Activated B cell treated with CpG ODN at 0.5 μM for 24 hours (primary cell): ENCODE measurements at regions not wholly inside any gene's neighbourhood (a gene's known extent, or its start where the extent isn't known, plus 50 kb on each side); places are given as distances from the start of the nearest gene placed in this dataset.

Experiments used
- ATAC-seq: fragments of 200-7000 bp; cut with Tn5 transposase; one replicate; pipeline ENCODE4 v1.10.0; 2021; ENCODE audit warnings: low read depth, mild to moderate bottlenecking, moderate library complexity
- CTCF ChIA-PET: fragments of 350-600 bp; sonication (Branson Sonifier 250); formaldehyde crosslinking; loops from one replicate; lab custom pipeline; 2021; ENCODE audit warnings: antibody characterized with exemption; lab: Charles Lee
- POLR2A ChIA-PET: fragments of 350-600 bp; sonication (Branson Sonifier 250); formaldehyde crosslinking; loops from one replicate; lab custom pipeline; 2021; ENCODE audit warnings: antibody characterized with exemption; lab: Charles Lee
- DNase-seq: peaks from one replicate; pipeline ENCODE4 v3.0.0; 2022
- H3K27ac Mint-ChIP-seq: one replicate; pipeline ENCODE4 v1.8.0; 2020; ENCODE audit warnings: mixed read lengths
- H3K27me3 Mint-ChIP-seq: one replicate; pipeline ENCODE4 v1.8.0; 2021; ENCODE audit warnings: mixed read lengths
- H3K36me3 Mint-ChIP-seq: one replicate; pipeline ENCODE4 v1.8.0; 2021; ENCODE audit warnings: low read depth, mixed read lengths
- H3K4me1 Mint-ChIP-seq: one replicate; pipeline ENCODE4 v1.8.0; 2021; ENCODE audit warnings: mixed read lengths
- H3K4me3 Mint-ChIP-seq: one replicate; pipeline ENCODE4 v1.8.0; 2020; ENCODE audit warnings: mild to moderate bottlenecking, mixed read lengths
- H3K9me3 Mint-ChIP-seq: one replicate; pipeline ENCODE4 v1.8.0; 2020; ENCODE audit warnings: mixed read lengths
- intact Hi-C: fragments of 100-400 bp; cut with micrococcal nuclease; formaldehyde crosslinking; loops from one replicate; pipeline ENCODE4 v1.15.1; 2024
- TF ChIP-seq, protein P1 (sequence below): fragments of 200-600 bp; IDR thresholded peaks from one replicate; pipeline ENCODE4 v1.8.0; 2022; ENCODE audit warnings: antibody characterized with exemption, mild to moderate bottlenecking

DNA sequence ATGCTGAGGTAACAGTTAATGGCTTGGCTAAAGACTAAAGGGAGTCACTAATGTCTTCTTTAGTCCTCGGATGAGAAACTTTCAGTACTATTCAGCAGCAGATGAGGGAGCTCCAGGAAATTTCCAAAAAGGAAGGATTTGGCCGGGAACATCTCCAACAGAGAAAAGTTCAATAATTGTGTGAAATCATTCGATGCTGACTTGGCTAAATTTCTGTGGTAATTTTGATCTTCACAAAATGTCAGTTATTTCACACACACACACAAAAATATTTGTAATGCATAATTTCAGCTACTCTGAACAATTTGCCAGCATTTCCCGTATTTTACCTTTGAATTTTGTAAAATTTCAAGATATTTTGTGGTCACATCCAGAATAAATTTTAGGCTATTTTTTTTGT, 462.8 kb upstream of the MDFIC2 start:
- peaks cover 9% of the 10 kb centered on the region for H3K27me3 Mint-ChIP-seq
- peaks cover 3% of the 10 kb centered on the region for H3K4me1 Mint-ChIP-seq
- TF ChIP-seq, protein P1, sequence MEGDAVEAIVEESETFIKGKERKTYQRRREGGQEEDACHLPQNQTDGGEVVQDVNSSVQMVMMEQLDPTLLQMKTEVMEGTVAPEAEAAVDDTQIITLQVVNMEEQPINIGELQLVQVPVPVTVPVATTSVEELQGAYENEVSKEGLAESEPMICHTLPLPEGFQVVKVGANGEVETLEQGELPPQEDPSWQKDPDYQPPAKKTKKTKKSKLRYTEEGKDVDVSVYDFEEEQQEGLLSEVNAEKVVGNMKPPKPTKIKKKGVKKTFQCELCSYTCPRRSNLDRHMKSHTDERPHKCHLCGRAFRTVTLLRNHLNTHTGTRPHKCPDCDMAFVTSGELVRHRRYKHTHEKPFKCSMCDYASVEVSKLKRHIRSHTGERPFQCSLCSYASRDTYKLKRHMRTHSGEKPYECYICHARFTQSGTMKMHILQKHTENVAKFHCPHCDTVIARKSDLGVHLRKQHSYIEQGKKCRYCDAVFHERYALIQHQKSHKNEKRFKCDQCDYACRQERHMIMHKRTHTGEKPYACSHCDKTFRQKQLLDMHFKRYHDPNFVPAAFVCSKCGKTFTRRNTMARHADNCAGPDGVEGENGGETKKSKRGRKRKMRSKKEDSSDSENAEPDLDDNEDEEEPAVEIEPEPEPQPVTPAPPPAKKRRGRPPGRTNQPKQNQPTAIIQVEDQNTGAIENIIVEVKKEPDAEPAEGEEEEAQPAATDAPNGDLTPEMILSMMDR = no peak
- no peaks in the 10 kb centered on the region for H3K36me3 Mint-ChIP-seq
- CTCF ChIA-PET = no interaction called here
- ATAC-seq = no peak
- peaks cover 4% of the 10 kb centered on the region for H3K9me3 Mint-ChIP-seq
- no peak for DNase-seq
- no peak overlapping the region for H3K4me3 Mint-ChIP-seq
- no peak overlapping the region for H3K27ac Mint-ChIP-seq
- POLR2A ChIA-PET = no interaction called here
- intact Hi-C loops = loop anchor here (10.0 kb wide), 1 partner anchor 810 kb away; the partner anchor contains the start of gene FOXP1

GRCh38 chr3:70774641-70775040, 462.2 kb upstream of the MDFIC2 start:
- ATAC-seq = no peak
- H3K27me3 Mint-ChIP-seq = peaks cover 12% of the 10 kb centered on the region
- no peak overlapping the region for H3K4me3 Mint-ChIP-seq
- DNase-seq = no peak
- intact Hi-C loops = loop anchor here (10.0 kb wide), 1 partner anchor 810 kb away; the partner anchor contains the start of gene FOXP1
- POLR2A ChIA-PET = no interaction called here
- H3K9me3 Mint-ChIP-seq = peaks cover 4% of the 10 kb centered on the region
- TF ChIP-seq, protein P1 = no peak
- CTCF ChIA-PET = no interaction called here
- H3K27ac Mint-ChIP-seq = no peak overlapping the region
- H3K4me1 Mint-ChIP-seq = peaks cover 3% of the 10 kb centered on the region
- H3K36me3 Mint-ChIP-seq = no peaks in the 10 kb centered on the region

GRCh38 chr3:70771426-70772147, 459.1 kb upstream of the MDFIC2 start:
- H3K4me3 Mint-ChIP-seq = no peak overlapping the region
- no peak overlapping the region for H3K27ac Mint-ChIP-seq
- TF ChIP-seq, protein P1 = no peak
- CTCF ChIA-PET = no interaction called here
- DNase-seq (no peak), ATAC-seq (peak; percentile 14)
- no peaks in the 10 kb centered on the region for H3K9me3 Mint-ChIP-seq
- intact Hi-C loops = loop anchor here (10.0 kb wide), 1 partner anchor 813 kb away; the partner anchor contains the start of gene FOXP1
- peaks cover 12% of the 10 kb centered on the region for H3K27me3 Mint-ChIP-seq
- POLR2A ChIA-PET = interaction anchor here (0.6 kb wide), 1 partner anchor 770 kb away, joined by 3 read pairs; no protein-coding TSS in a partner anchor
- H3K36me3 Mint-ChIP-seq = no peaks in the 10 kb centered on the region
- H3K4me1 Mint-ChIP-seq = peaks cover 3% of the 10 kb centered on the region

DNA sequence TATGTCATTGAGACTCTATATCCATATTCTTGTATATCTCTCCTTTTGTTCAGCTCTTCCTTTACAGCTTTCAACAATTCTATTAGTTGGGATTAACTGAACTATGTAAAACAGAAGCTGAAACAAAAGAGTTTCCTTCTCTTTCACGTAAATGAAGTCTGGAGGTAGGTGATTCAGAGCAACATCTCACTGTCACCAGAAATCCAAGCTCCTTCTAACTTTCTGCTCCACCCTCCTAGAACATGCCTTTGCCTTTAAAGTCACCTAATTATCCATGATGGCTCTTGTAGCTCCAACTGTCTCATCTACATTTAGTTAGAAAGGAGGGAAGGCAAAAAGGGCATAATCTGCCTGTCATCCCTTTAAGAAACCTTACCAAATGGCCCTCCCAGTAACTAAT, 458.2 kb upstream of the MDFIC2 start:
- Mint-ChIP-seq H3K27ac (no peak overlapping the region), H3K9me3 (no peaks in the 10 kb centered on the region), H3K4me3 (no peak overlapping the region), H3K27me3 (peaks cover 15% of the 10 kb centered on the region), H3K36me3 (no peaks in the 10 kb centered on the region), H3K4me1 (peaks cover 3% of the 10 kb centered on the region)
- intact Hi-C loops = loop anchor here (10.0 kb wide), 1 partner anchor 814 kb away; the partner anchor contains the start of gene FOXP1
- ATAC-seq = no peak
- no peak for DNase-seq
- TF ChIP-seq, protein P1 = no peak
- CTCF ChIA-PET = no interaction called here
- POLR2A ChIA-PET = no interaction called here

GRCh38 chr3:70766301-70766700, 453.9 kb upstream of the MDFIC2 start:
- Mint-ChIP-seq H3K9me3 (no peaks in the 10 kb centered on the region), H3K27me3 (peaks cover 10% of the 10 kb centered on the region), H3K4me1 (peaks cover 2% of the 10 kb centered on the region), H3K4me3 (no peak overlapping the region), H3K36me3 (no peaks in the 10 kb centered on the region), H3K27ac (no peak overlapping the region)
- TF ChIP-seq, protein P1 = no peak
- POLR2A ChIA-PET = no interaction called here
- no peak for ATAC-seq
- DNase-seq = no peak
- CTCF ChIA-PET = no interaction called here
- intact Hi-C loops = no loop called here
